ENCODE measurements at regions not wholly inside any gene's neighbourhood (a gene's known extent, or its start where the extent isn't known, plus 50 kb on each side); places are given as distances from the start of the nearest gene placed in this dataset.

DNA sequence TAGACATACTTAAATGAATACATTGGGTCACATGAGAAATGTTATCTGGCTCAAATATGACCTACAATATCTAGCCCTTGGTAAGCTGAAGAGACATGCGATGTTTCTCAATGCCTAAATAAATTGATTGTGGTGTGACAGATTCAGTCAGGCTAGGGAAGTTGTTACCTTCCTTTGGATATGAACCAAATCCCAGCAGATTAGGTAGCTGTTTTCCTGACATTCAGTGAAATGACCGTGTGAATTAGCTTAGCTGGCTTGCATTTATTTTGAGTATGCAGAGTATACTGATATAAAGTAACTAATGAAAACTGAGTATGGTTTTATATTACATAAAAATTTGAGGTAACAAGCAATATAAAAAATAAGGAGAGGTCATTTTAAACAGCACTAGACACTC lies 288.2 kb downstream of the GJA1 start:
- H3K27me3 ChIP-seq (ENCODE audit: insufficient read depth, poor library complexity, severe bottlenecking): no peaks in the 10 kb centered on the region
- no peak for TF ChIP-seq GABPA (IDR thresholded peaks at IDR 0.05; ENCODE audit: low read depth)
- H3K4me3 ChIP-seq (replicated peaks; ENCODE audit: insufficient read depth, low read length): no peak overlapping the region
- no peak overlapping the region for H3K27ac ChIP-seq (replicated peaks)
- DNase-seq (ENCODE audit: low read depth in 1 of 2, low spot score in 1 of 2): no peak

DNA sequence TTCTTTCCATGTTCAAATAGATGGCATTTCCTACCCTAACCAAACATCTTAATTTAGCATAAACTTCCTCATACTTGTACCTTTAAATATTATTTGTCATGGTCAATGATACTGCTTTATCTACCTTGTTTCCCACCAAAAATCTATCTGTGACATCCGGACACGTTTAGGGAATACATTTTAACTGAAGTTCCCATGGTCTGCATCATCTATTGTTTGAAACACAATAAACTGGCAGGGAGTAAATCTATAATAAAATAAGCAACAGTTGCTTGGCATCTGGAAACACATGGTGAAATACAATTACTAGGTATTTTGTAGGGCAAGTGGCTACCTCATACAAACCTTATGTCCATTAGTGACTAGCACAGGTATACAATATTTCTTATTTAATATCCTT lies 289.1 kb downstream of the GJA1 start:
- H3K27ac ChIP-seq (replicated peaks): no peak overlapping the region
- DNase-seq (ENCODE audit: low read depth in 1 of 2, low spot score in 1 of 2): no peak
- TF ChIP-seq SPI1 (IDR thresholded peaks at IDR 0.05; ENCODE audit: borderline replicate concordance, low read depth) (no peak), GABPA (IDR thresholded peaks at IDR 0.05; ENCODE audit: low read depth) (no peak)
- TF ChIP-seq, protein P1, sequence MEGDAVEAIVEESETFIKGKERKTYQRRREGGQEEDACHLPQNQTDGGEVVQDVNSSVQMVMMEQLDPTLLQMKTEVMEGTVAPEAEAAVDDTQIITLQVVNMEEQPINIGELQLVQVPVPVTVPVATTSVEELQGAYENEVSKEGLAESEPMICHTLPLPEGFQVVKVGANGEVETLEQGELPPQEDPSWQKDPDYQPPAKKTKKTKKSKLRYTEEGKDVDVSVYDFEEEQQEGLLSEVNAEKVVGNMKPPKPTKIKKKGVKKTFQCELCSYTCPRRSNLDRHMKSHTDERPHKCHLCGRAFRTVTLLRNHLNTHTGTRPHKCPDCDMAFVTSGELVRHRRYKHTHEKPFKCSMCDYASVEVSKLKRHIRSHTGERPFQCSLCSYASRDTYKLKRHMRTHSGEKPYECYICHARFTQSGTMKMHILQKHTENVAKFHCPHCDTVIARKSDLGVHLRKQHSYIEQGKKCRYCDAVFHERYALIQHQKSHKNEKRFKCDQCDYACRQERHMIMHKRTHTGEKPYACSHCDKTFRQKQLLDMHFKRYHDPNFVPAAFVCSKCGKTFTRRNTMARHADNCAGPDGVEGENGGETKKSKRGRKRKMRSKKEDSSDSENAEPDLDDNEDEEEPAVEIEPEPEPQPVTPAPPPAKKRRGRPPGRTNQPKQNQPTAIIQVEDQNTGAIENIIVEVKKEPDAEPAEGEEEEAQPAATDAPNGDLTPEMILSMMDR (IDR thresholded peaks at IDR 0.05; ENCODE audit: insufficient read depth, low read length): no peak
- no peak overlapping the region for H3K4me3 ChIP-seq (replicated peaks; ENCODE audit: insufficient read depth, low read length)
- H3K27me3 ChIP-seq (ENCODE audit: insufficient read depth, poor library complexity, severe bottlenecking): no peaks in the 10 kb centered on the region

GRCh38 chr6:121726596-121726995 lies 291.1 kb downstream of the GJA1 start:
- no peak for TF ChIP-seq POLR2AphosphoS5 (IDR thresholded peaks at IDR 0.05; ENCODE audit: low read depth)
- TF ChIP-seq, protein P1 (IDR thresholded peaks at IDR 0.05; ENCODE audit: insufficient read depth, low read length): no peak
- no peak for TF ChIP-seq REST (IDR thresholded peaks at IDR 0.05; ENCODE audit: insufficient replicate concordance, low read depth)
- Histone ChIP-seq H3K27ac (replicated peaks) (no peak overlapping the region), H3K4me3 (replicated peaks; ENCODE audit: insufficient read depth, low read length) (no peak overlapping the region), H3K27me3 (ENCODE audit: insufficient read depth, poor library complexity, severe bottlenecking) (no peaks in the 10 kb centered on the region)
- DNase-seq (ENCODE audit: low read depth in 1 of 2, low spot score in 1 of 2): no peak

GRCh38 chr6:121730616-121731015 lies 295.2 kb downstream of the GJA1 start:
- no peaks in the 10 kb centered on the region for H3K27me3 ChIP-seq (ENCODE audit: insufficient read depth, poor library complexity, severe bottlenecking)
- TF ChIP-seq, protein P1 (IDR thresholded peaks at IDR 0.05; ENCODE audit: insufficient read depth, low read length): no peak
- TF ChIP-seq POLR2AphosphoS5 (IDR thresholded peaks at IDR 0.05; ENCODE audit: low read depth) (no peak), GABPA (IDR thresholded peaks at IDR 0.05; ENCODE audit: low read depth) (no peak), SPI1 (IDR thresholded peaks at IDR 0.05; ENCODE audit: borderline replicate concordance, low read depth) (no peak), REST (IDR thresholded peaks at IDR 0.05; ENCODE audit: insufficient replicate concordance, low read depth) (no peak)
- no peak for DNase-seq (ENCODE audit: low read depth in 1 of 2, low spot score in 1 of 2)
- no peak overlapping the region for H3K27ac ChIP-seq (replicated peaks)
- no peak overlapping the region for H3K4me3 ChIP-seq (replicated peaks; ENCODE audit: insufficient read depth, low read length)
